ENCODE measurements at regions not wholly inside any gene's neighbourhood (a gene's known extent, or its start where the extent isn't known, plus 50 kb on each side); places are given as distances from the start of the nearest gene placed in this dataset.

DNA sequence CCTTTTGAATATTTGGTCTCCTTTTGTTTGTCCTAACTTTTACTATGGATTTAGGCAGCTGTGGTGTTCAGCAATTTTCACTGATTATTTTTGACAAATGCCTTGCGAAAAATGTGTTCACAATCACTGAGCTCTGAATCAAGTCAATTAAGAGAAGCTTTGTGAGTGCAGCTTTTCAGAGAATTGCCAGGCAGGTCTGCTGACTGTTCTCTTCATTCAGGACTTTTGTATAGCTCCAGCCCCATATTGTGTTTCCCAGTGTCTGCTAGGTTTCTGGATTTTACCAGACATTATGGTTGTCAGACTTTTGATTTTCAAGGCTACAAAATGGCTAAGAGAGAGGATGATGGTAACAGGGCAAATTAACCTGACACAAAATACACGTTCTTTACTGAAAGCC, 1055.9 kb downstream of the CDH18 start:
- no peak overlapping the region for H3K4me3 ChIP-seq (ENCODE audit: low read depth, low read length)
- in situ Hi-C loops (cut with HindIII; ENCODE audit: low sequenced_read_pairs), result no loop called here
- DNase-seq (ENCODE audit: low read depth, low spot score), result no peak
- TF ChIP-seq, protein P1, sequence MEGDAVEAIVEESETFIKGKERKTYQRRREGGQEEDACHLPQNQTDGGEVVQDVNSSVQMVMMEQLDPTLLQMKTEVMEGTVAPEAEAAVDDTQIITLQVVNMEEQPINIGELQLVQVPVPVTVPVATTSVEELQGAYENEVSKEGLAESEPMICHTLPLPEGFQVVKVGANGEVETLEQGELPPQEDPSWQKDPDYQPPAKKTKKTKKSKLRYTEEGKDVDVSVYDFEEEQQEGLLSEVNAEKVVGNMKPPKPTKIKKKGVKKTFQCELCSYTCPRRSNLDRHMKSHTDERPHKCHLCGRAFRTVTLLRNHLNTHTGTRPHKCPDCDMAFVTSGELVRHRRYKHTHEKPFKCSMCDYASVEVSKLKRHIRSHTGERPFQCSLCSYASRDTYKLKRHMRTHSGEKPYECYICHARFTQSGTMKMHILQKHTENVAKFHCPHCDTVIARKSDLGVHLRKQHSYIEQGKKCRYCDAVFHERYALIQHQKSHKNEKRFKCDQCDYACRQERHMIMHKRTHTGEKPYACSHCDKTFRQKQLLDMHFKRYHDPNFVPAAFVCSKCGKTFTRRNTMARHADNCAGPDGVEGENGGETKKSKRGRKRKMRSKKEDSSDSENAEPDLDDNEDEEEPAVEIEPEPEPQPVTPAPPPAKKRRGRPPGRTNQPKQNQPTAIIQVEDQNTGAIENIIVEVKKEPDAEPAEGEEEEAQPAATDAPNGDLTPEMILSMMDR (IDR thresholded peaks at IDR 0.05; ENCODE audit: low read depth, low read length), result no peak

DNA sequence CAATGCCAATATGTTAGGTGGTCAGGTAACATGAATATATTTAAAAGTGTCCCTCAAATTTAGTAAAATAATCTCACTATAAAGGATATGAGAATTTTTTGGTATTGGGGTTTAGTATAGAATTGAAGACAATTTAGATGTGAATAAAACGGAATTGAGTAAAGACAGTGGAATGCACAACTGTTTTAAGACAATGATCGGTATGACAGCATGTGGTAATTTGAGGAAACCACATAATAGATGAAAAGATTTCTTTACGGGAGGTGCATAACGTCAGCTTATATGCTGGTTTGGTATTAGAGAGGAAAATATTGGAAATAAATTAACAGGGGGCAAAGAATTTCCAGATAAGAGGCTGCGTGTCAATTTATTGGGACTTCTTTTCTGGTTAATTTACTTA, 1043.2 kb downstream of the CDH18 start:
- TF ChIP-seq, protein P1 (IDR thresholded peaks at IDR 0.05; ENCODE audit: low read depth, low read length), result no peak
- in situ Hi-C loops (cut with HindIII; ENCODE audit: low sequenced_read_pairs), result no loop called here
- H3K4me3 ChIP-seq (ENCODE audit: low read depth, low read length), result no peak overlapping the region
- DNase-seq (ENCODE audit: low read depth, low spot score), result peak; percentile 13

DNA sequence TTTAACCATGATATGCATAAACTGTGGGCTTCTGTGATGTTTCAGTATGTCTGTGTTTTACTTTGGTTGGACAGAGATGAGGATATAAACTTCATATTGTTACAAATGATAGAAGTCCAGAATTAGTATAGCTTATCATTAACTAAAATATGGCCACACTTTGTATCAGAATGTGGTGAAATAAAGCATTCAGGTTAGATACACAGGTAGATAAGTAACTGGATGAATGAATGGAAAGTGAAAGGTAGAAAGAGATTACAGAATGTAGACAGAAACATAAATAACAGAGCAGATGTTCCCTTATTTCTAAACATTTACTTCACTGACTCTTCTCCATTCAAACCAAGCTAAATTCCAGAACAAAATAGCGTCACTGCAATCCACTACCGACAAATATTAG, 1033.8 kb downstream of the CDH18 start:
- DNase-seq (ENCODE audit: low read depth, low spot score), result no peak
- H3K4me3 ChIP-seq (ENCODE audit: low read depth, low read length), result no peak overlapping the region
- in situ Hi-C loops (cut with HindIII; ENCODE audit: low sequenced_read_pairs), result no loop called here
- TF ChIP-seq, protein P1 (IDR thresholded peaks at IDR 0.05; ENCODE audit: low read depth, low read length), result no peak

DNA sequence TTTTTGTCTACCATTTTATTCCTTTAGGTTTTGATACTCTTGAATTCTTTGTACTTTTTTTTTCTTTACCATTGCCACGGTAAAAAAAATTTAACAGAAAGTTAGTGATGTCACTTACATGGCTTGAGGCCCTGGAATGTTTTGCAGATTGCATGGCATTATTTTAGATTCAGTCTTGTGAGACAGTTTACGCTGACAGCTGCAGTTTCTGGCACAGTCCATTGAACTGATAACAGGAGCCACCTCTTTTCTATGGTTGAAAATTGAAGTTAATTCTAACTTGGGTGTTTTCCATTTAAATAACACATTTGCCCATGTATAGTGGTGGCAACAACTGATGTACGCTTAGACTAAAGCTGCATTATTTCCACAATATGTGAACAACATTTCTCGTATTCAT, 1028.5 kb downstream of the CDH18 start:
- in situ Hi-C loops (cut with HindIII; ENCODE audit: low sequenced_read_pairs), result no loop called here
- DNase-seq (ENCODE audit: low read depth, low spot score), result no peak
- H3K4me3 ChIP-seq (ENCODE audit: low read depth, low read length), result no peak overlapping the region
- TF ChIP-seq, protein P1 (IDR thresholded peaks at IDR 0.05; ENCODE audit: low read depth, low read length), result no peak

DNA sequence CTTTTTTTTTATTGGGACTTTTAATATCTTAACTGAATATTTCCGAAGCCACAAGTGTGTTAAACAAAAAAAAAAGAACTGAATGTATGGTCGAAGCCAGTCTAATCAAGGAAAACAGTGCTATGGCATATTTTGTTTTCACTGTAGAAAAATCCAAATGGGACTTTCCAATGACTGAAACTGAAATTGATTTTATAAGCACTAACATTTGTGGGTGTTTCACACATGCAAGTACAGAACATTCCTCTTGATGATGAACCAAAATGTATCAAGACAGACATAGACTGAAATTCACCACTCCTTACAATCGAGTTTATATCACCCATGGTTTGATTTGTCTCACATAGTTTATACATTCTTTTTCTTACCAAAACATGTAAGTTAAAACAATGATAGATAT, 1026.8 kb downstream of the CDH18 start:
- TF ChIP-seq, protein P1 (IDR thresholded peaks at IDR 0.05; ENCODE audit: low read depth, low read length), result no peak
- in situ Hi-C loops (cut with HindIII; ENCODE audit: low sequenced_read_pairs), result no loop called here
- H3K4me3 ChIP-seq (ENCODE audit: low read depth, low read length), result no peak overlapping the region
- DNase-seq (ENCODE audit: low read depth, low spot score), result no peak

DNA sequence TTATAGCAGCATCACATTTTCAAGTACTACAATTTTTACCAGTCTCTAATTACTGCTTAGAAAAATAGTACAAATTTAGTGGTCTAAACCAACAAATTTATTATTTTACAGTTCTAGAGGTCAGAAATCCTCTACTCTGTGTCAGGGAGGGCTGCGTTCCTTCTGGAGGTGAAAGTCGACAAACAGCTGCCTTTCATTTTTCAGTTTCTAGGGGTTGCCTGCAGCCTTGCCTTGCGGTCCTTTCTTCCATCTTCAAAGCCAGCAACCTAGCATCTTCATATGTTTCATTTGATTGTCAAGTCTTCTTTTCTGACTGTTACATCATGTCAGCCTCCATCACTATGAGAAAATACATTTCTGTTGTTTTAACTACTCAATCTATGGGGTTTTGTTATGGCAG, 1022.1 kb downstream of the CDH18 start:
- TF ChIP-seq, protein P1 (IDR thresholded peaks at IDR 0.05; ENCODE audit: low read depth, low read length), result no peak
- no peak for DNase-seq (ENCODE audit: low read depth, low spot score)
- in situ Hi-C loops (cut with HindIII; ENCODE audit: low sequenced_read_pairs), result no loop called here
- H3K4me3 ChIP-seq (ENCODE audit: low read depth, low read length), result no peak overlapping the region

DNA sequence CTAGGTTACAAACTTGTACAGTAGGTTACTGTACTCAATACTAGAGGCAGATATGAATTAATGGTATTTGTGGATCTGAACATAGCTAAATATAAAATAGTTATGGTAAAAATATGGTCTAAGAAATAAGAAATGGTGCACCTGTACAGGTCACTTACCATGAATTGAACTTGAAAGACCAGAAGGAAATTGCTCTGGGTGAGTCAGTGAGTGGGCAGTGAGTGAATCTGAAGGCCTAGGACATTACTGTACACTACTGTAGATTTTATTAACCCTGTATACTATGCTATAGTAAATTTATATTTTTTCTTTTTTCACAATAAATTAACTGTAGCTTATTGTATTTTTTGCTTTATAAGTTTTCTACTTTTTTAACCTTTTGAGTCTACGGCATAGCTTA, 1020.4 kb downstream of the CDH18 start:
- in situ Hi-C loops (cut with HindIII; ENCODE audit: low sequenced_read_pairs), result no loop called here
- TF ChIP-seq, protein P1 (IDR thresholded peaks at IDR 0.05; ENCODE audit: low read depth, low read length), result no peak
- DNase-seq (ENCODE audit: low read depth, low spot score), result no peak
- no peak overlapping the region for H3K4me3 ChIP-seq (ENCODE audit: low read depth, low read length)

Measured in astrocyte of the spinal cord (primary cell).